BLaER1 treated with 17β-estradiol and CSF1 and Interleukin-3, amounts not matched to agents 10 nM and 100 nM (cell line): ENCODE measurements at regions not wholly inside any gene's neighbourhood (a gene's known extent, or its start where the extent isn't known, plus 50 kb on each side); places are given as distances from the start of the nearest gene placed in this dataset.

Experiments used
- H3K27ac ChIP-seq, 11 experiments: shearing (Covaris generic); formaldehyde crosslinking; 2 replicates each; pipeline ENCODE4 v1.8.1; 2022
- H3K27me3 ChIP-seq, 11 experiments: shearing (Covaris generic); formaldehyde crosslinking; 2 replicates each; pipeline ENCODE4 v1.8.1; 2022
- H3K36me3 ChIP-seq, 11 experiments: shearing (Covaris generic); formaldehyde crosslinking; 2 replicates each; pipeline ENCODE4 v1.8.1; 2022
- H3K4me1 ChIP-seq, 10 experiments: shearing (Covaris generic); formaldehyde crosslinking; 2 replicates each; pipeline ENCODE4 v1.8.1; 2022
- H3K4me2 ChIP-seq, 11 experiments: shearing (Covaris generic); formaldehyde crosslinking; 2 replicates each; pipeline ENCODE4 v1.8.1; 2022
- H3K4me3 ChIP-seq, 10 experiments: shearing (Covaris generic); formaldehyde crosslinking; 2 replicates each; pipeline ENCODE4 v1.8.1; 2022
- H3K9ac ChIP-seq, 11 experiments: shearing (Covaris generic); formaldehyde crosslinking; 2 replicates each; pipeline ENCODE4 v1.8.1; 2022
- H3K9me3 ChIP-seq, 11 experiments: shearing (Covaris generic); formaldehyde crosslinking; replicated peaks in 1 of 11; 2 replicates each; pipeline ENCODE4 v1.8.1; 2022
- H4K20me1 ChIP-seq, 11 experiments: shearing (Covaris generic); formaldehyde crosslinking; 2 replicates each; pipeline ENCODE4 v1.8.1; 2022
- Cebpa-rat ChIP-seq, 11 experiments: shearing (Covaris generic); IDR thresholded peaks; 2 replicates each; pipeline ENCODE4 v1.8.1; 2022

GRCh38 chr6:121799574-121799973 lies 364.1 kb downstream of the GJA1 start:
- no peak overlapping the region for H3K9ac ChIP-seq
- H3K9me3 ChIP-seq, result peaks cover 30 to 63% (median 51%) of the 10 kb centered on the region in 11 experiments
- H3K27ac ChIP-seq, result no peak overlapping the region
- H3K4me3 ChIP-seq, result no peak overlapping the region
- no peaks in the 10 kb centered on the region for H4K20me1 ChIP-seq
- no peaks in the 10 kb centered on the region for H3K4me1 ChIP-seq
- H3K4me2 ChIP-seq, result no peak overlapping the region
- TF ChIP-seq Cebpa-rat (IDR thresholded peaks at IDR 0.05), result no peak
- H3K36me3 ChIP-seq, result no peaks in the 10 kb centered on the region
- H3K27me3 ChIP-seq, result no peaks in the 10 kb centered on the region

- Histone ChIP-seq H3K4me3 (no peak overlapping the region), H3K36me3 (no peaks in the 10 kb centered on the region), H3K9me3 (peaks cover 30 to 63% (median 51%) of the 10 kb centered on the region in 11 experiments), H3K27me3 (no peaks in the 10 kb centered on the region), H3K4me2 (no peak overlapping the region), H3K4me1 (no peaks in the 10 kb centered on the region), H3K9ac (no peak overlapping the region), H4K20me1 (no peaks in the 10 kb centered on the region), H3K27ac (no peak overlapping the region)
- TF ChIP-seq Cebpa-rat (IDR thresholded peaks at IDR 0.05), result no peak
Observed at GRCh38 chr6:121800047-121800446, 364.6 kb downstream of the GJA1 start.

GRCh38 chr6:121806116-121806515 lies 370.7 kb downstream of the GJA1 start:
- no peak for TF ChIP-seq Cebpa-rat (IDR thresholded peaks at IDR 0.05)
- no peak overlapping the region for H3K9ac ChIP-seq
- H3K4me1 ChIP-seq, result no peaks in the 10 kb centered on the region
- peaks cover 10 to 20% (median 17%) of the 10 kb centered on the region in 11 experiments; a peak in 20 of 22 replicates for H3K9me3 ChIP-seq
- H3K4me3 ChIP-seq, result no peak overlapping the region
- H3K27ac ChIP-seq, result no peak overlapping the region
- H3K36me3 ChIP-seq, result no peaks in the 10 kb centered on the region
- H3K27me3 ChIP-seq, result no peaks in the 10 kb centered on the region
- H3K4me2 ChIP-seq, result no peak overlapping the region
- no peaks in the 10 kb centered on the region for H4K20me1 ChIP-seq

GRCh38 chr6:121809211-121809610 lies 373.8 kb downstream of the GJA1 start:
- no peaks in the 10 kb centered on the region for H3K36me3 ChIP-seq
- H3K4me3 ChIP-seq, result no peak overlapping the region
- H4K20me1 ChIP-seq, result no peaks in the 10 kb centered on the region
- H3K9me3 ChIP-seq, result no peaks in the 10 kb centered on the region
- H3K4me2 ChIP-seq, result no peak overlapping the region
- H3K4me1 ChIP-seq, result no peaks in the 10 kb centered on the region
- no peaks in the 10 kb centered on the region for H3K27me3 ChIP-seq
- TF ChIP-seq Cebpa-rat (IDR thresholded peaks at IDR 0.05), result no peak
- H3K9ac ChIP-seq, result no peak overlapping the region
- no peak overlapping the region for H3K27ac ChIP-seq

- TF ChIP-seq Cebpa-rat (IDR thresholded peaks at IDR 0.05), result no peak
- H3K4me1 ChIP-seq, result no peaks in the 10 kb centered on the region
- no peaks in the 10 kb centered on the region for H3K9me3 ChIP-seq
- H3K36me3 ChIP-seq, result no peaks in the 10 kb centered on the region
- no peak overlapping the region for H3K27ac ChIP-seq
- no peaks in the 10 kb centered on the region for H3K27me3 ChIP-seq
- no peak overlapping the region for H3K4me3 ChIP-seq
- no peaks in the 10 kb centered on the region for H4K20me1 ChIP-seq
- H3K4me2 ChIP-seq, result no peak overlapping the region
- H3K9ac ChIP-seq, result no peak overlapping the region
Observed at GRCh38 chr6:121810158-121811032, 374.9 kb downstream of the GJA1 start.

- Histone ChIP-seq H3K4me1 (no peaks in the 10 kb centered on the region), H3K9ac (no peak overlapping the region), H3K27me3 (no peaks in the 10 kb centered on the region), H3K9me3 (no peaks in the 10 kb centered on the region), H3K4me3 (no peak overlapping the region), H3K36me3 (no peaks in the 10 kb centered on the region), H4K20me1 (no peaks in the 10 kb centered on the region), H3K4me2 (no peak overlapping the region), H3K27ac (no peak overlapping the region)
- no peak for TF ChIP-seq Cebpa-rat (IDR thresholded peaks at IDR 0.05)
Observed at GRCh38 chr6:121811106-121811505, 375.7 kb downstream of the GJA1 start.

GRCh38 chr6:121816361-121816760 lies 380.9 kb downstream of the GJA1 start:
- Histone ChIP-seq H3K9me3 (peaks cover 12 to 26% (median 17%) of the 10 kb centered on the region in 11 experiments), H3K4me1 (no peaks in the 10 kb centered on the region), H3K4me3 (no peak overlapping the region), H3K27me3 (no peaks in the 10 kb centered on the region), H3K36me3 (no peaks in the 10 kb centered on the region), H3K9ac (no peak overlapping the region), H4K20me1 (no peaks in the 10 kb centered on the region), H3K27ac (no peak overlapping the region), H3K4me2 (no peak overlapping the region)
- no peak for TF ChIP-seq Cebpa-rat (IDR thresholded peaks at IDR 0.05)

- H3K36me3 ChIP-seq, result no peaks in the 10 kb centered on the region
- peaks cover 12 to 26% (median 18%) of the 10 kb centered on the region in 11 experiments for H3K9me3 ChIP-seq
- H3K9ac ChIP-seq, result no peak overlapping the region
- H4K20me1 ChIP-seq, result no peaks in the 10 kb centered on the region
- no peak overlapping the region for H3K4me2 ChIP-seq
- H3K4me1 ChIP-seq, result no peaks in the 10 kb centered on the region
- no peak overlapping the region for H3K27ac ChIP-seq
- TF ChIP-seq Cebpa-rat (IDR thresholded peaks at IDR 0.05), result no peak
- H3K4me3 ChIP-seq, result no peak overlapping the region
- H3K27me3 ChIP-seq, result no peaks in the 10 kb centered on the region
Observed at GRCh38 chr6:121816906-121817540, 381.6 kb downstream of the GJA1 start.

- Histone ChIP-seq H3K4me3 (no peak overlapping the region), H4K20me1 (no peaks in the 10 kb centered on the region; a peak in 1 of 22 replicates), H3K4me1 (no peaks in the 10 kb centered on the region), H3K9ac (no peak overlapping the region), H3K27me3 (no peaks in the 10 kb centered on the region), H3K27ac (no peak overlapping the region), H3K36me3 (no peaks in the 10 kb centered on the region), H3K9me3 (peaks cover 12 to 26% (median 18%) of the 10 kb centered on the region in 11 experiments), H3K4me2 (no peak overlapping the region)
- TF ChIP-seq Cebpa-rat (IDR thresholded peaks at IDR 0.05), result no peak
Observed at GRCh38 chr6:121823437-121823851, 388.0 kb downstream of the GJA1 start.
